GM23338 (cell line): ENCODE measurements at regions not wholly inside any gene's neighbourhood (a gene's known extent, or its start where the extent isn't known, plus 50 kb on each side); places are given as distances from the start of the nearest gene placed in this dataset.

Source experiments
- ATAC-seq: fragments of 200-7000 bp; cut with Tn5 transposase; 3 replicates; pipeline ENCODE4 v1.9.1; 2020
- DNase-seq: peaks from one replicate; pipeline ENCODE4 v3.0.0-alpha.2; 2015; ENCODE audit warnings: low spot score
- H2AFZ ChIP-seq: fragments of 200-600 bp; sonication (generic); 2 replicates; pipeline ENCODE4 v1.8.0; 2016; ENCODE audit warnings: antibody characterized with exemption, mild to moderate bottlenecking, moderate library complexity
- H3F3A ChIP-seq: fragments of 200-600 bp; sonication (generic); replicated peaks from 2 replicates; pipeline ENCODE4 v1.8.0; 2017; ENCODE audit warnings: antibody characterized with exemption, mixed run types, low read depth
- H3K27ac ChIP-seq: fragments of 200-600 bp; sonication (generic); 2 replicates; pipeline ENCODE4 v1.6.1; 2016; ENCODE audit warnings: low read depth
- H3K27me3 ChIP-seq: fragments of 200-600 bp; sonication (generic); 2 replicates; pipeline ENCODE4 v1.8.0; 2016; ENCODE audit warnings: mild to moderate bottlenecking, mixed run types, moderate library complexity; ENCODE audit not compliant: insufficient read depth
- H3K36me3 ChIP-seq: fragments of 200-600 bp; sonication (generic); 2 replicates; pipeline ENCODE4 v1.8.0; 2016; ENCODE audit warnings: mild to moderate bottlenecking; ENCODE audit not compliant: insufficient read depth
- H3K4me1 ChIP-seq: fragments of 200-600 bp; sonication (generic); 2 replicates; pipeline ENCODE4 v1.8.0; 2016; ENCODE audit warnings: mild to moderate bottlenecking, moderate library complexity; ENCODE audit not compliant: insufficient read depth
- H3K4me2 ChIP-seq: fragments of 200-600 bp; sonication (generic); 2 replicates; pipeline ENCODE4 v1.7.1; 2017; ENCODE audit warnings: mixed run types
- H3K4me3 ChIP-seq: fragments of 200-600 bp; sonication (generic); 2 replicates; pipeline ENCODE4 v1.6.1; 2016; ENCODE audit warnings: mixed run types
- H3K79me2 ChIP-seq: fragments of 200-600 bp; sonication (generic); replicated peaks from 2 replicates; pipeline ENCODE4 v1.8.0; 2017; ENCODE audit warnings: mild to moderate bottlenecking; ENCODE audit not compliant: insufficient read depth
- H3K9me2 ChIP-seq: fragments of 200-600 bp; sonication (generic); 2 replicates; pipeline ENCODE4 v1.8.0; 2017; ENCODE audit not compliant: insufficient read depth
- H4K20me1 ChIP-seq: fragments of 200-600 bp; sonication (generic); replicated peaks from 2 replicates; pipeline ENCODE4 v1.8.0; 2017; ENCODE audit warnings: mild to moderate bottlenecking; ENCODE audit not compliant: insufficient read depth
- H3K27ac Mint-ChIP-seq: 2 replicates; pipeline ENCODE4 v1.8.0; 2020; ENCODE audit warnings: inconsistent platforms, mild to moderate bottlenecking, moderate library complexity, mixed read lengths
- H3K27me3 Mint-ChIP-seq: 3 replicates; pipeline ENCODE4 v1.8.0; 2022; ENCODE audit warnings: low read depth, mild to moderate bottlenecking, moderate library complexity, mixed read lengths, inconsistent platforms; ENCODE audit not compliant: insufficient read depth, poor library complexity
- H3K36me3 Mint-ChIP-seq: 3 replicates; pipeline ENCODE4 v1.8.0; 2021; ENCODE audit warnings: low read depth, mild to moderate bottlenecking, inconsistent platforms, moderate library complexity, mixed read lengths
- H3K4me1 Mint-ChIP-seq: 3 replicates; pipeline ENCODE4 v1.8.0; 2020; ENCODE audit warnings: mild to moderate bottlenecking, inconsistent platforms, mixed read lengths
- H3K4me3 Mint-ChIP-seq: 3 replicates; pipeline ENCODE4 v1.8.0; 2021; ENCODE audit warnings: moderate library complexity, mild to moderate bottlenecking, inconsistent platforms, mixed read lengths
- H3K9me3 Mint-ChIP-seq: 3 replicates; pipeline ENCODE4 v1.8.0; 2020; ENCODE audit warnings: moderate library complexity, mild to moderate bottlenecking, inconsistent platforms, mixed read lengths
- CTCF ChIP-seq, 2 experiments: fragments of 200-600 bp in 1 of 2; sonication (generic) in 1 of 2; conservative IDR thresholded peaks; 2 replicates each; pipeline versions ENCODE4 v1.5.1 to v1.6.1; 2016 to 2017; ENCODE audit warnings: antibody characterized with exemption in 2 of 2, low read depth in 2 of 2, mild to moderate bottlenecking in 2 of 2, moderate library complexity in 1 of 2
- ETS1 ChIP-seq: IDR thresholded peaks from 2 replicates; pipeline ENCODE4 v1.6.1; 2016; ENCODE audit warnings: antibody characterized with exemption
- EZH2 ChIP-seq: fragments of 200-600 bp; sonication (generic); IDR thresholded peaks from one replicate; pipeline ENCODE4 v1.8.0; 2017; ENCODE audit warnings: antibody characterized with exemption, mild to moderate bottlenecking, low read depth; ENCODE audit not compliant: unreplicated experiment
- EZH2phosphoT487 ChIP-seq: fragments of 200-600 bp; sonication (generic); IDR thresholded peaks from one replicate; pipeline ENCODE4 v1.8.1; 2018; ENCODE audit warnings: antibody characterized with exemption; ENCODE audit not compliant: unreplicated experiment
- NANOG ChIP-seq: IDR thresholded peaks from 2 replicates; pipeline ENCODE4 v1.6.1; 2016; ENCODE audit warnings: antibody characterized with exemption, borderline replicate concordance
- REST ChIP-seq: IDR thresholded peaks from one replicate; pipeline ENCODE4 v1.6.1; 2018; ENCODE audit warnings: antibody characterized with exemption; ENCODE audit not compliant: unreplicated experiment
- STAT1 ChIP-seq: IDR thresholded peaks from one replicate; pipeline ENCODE4 v1.6.1; 2016; ENCODE audit warnings: antibody characterized with exemption; ENCODE audit not compliant: unreplicated experiment
- ZNF114 ChIP-seq: fragments of 250-450 bp; sonication (Bioruptor Pico); IDR thresholded peaks from 2 replicates; pipeline ENCODE4 v1.5.0; 2020; ENCODE audit warnings: mild to moderate bottlenecking, moderate library complexity

- TF ChIP-seq REST (no peak), ETS1 (no peak), STAT1 (no peak), CTCF (conservative IDR thresholded peaks at IDR 0.05; ENCODE audit: low read depth in 2 of 2) (no peak), NANOG (no peak)
Observed at GRCh38 chr18:67670024-67670543, 153.6 kb upstream of the DSEL start (continued).

GRCh38 chr18:67665266-67665665 lies 148.7 kb upstream of the DSEL start:
- Histone ChIP-seq H3K4me1 (peaks cover 6% of the 10 kb centered on the region; the same call in 1 of the 2 replicates), H3K27me3 (no peaks in the 10 kb centered on the region), H3K79me2 (no peaks in the 10 kb centered on the region), H3K4me3 (no peak overlapping the region), H3K36me3 (no peaks in the 10 kb centered on the region), H3F3A (no peaks in the 10 kb centered on the region), H2AFZ (no peak overlapping the region; the same call in 1 of the 2 replicates), H3K4me2 (no peak overlapping the region), H4K20me1 (no peaks in the 10 kb centered on the region), H3K9me2 (0 out of 2 replicates have a peak, but pooled peaks cover 3% of the 10 kb centered on the region), H3K27ac (no peak overlapping the region)
- ATAC-seq (no peak), DNase-seq (peak; percentile 30)
- no peaks in the 10 kb centered on the region; the same call in 2 of the 3 replicates for H3K9me3 Mint-ChIP-seq
- no peaks in the 10 kb centered on the region for H3K36me3 Mint-ChIP-seq
- H3K27me3 Mint-ChIP-seq: no peaks in the 10 kb centered on the region
- H3K27ac Mint-ChIP-seq: peak overlapping the region; percentile 8; the same call in 1 of the 2 replicates
- peaks cover 17% of the 10 kb centered on the region; the same call in 2 of the 3 replicates for H3K4me1 Mint-ChIP-seq
- no peak overlapping the region for H3K4me3 Mint-ChIP-seq
- no peak for TF ChIP-seq EZH2phosphoT487
- TF ChIP-seq ZNF114 (CRISPR knock-in tag): no peak
- TF ChIP-seq EZH2: no peak
- no peak for TF ChIP-seq NANOG
- no peak for TF ChIP-seq REST
